Fibroblast of upper back skin (primary cell): ENCODE measurements at regions not wholly inside any gene's neighbourhood (a gene's known extent, or its start where the extent isn't known, plus 50 kb on each side); places are given as distances from the start of the nearest gene placed in this dataset.

ENCODE experiments used
- DNase-seq: peaks from one replicate; pipeline ENCODE4 v3.0.0-alpha.2; 2013

GRCh38 chr13:27370305-27370872 lies 54.0 kb upstream of the GTF3A start:
- no peak for DNase-seq

DNA sequence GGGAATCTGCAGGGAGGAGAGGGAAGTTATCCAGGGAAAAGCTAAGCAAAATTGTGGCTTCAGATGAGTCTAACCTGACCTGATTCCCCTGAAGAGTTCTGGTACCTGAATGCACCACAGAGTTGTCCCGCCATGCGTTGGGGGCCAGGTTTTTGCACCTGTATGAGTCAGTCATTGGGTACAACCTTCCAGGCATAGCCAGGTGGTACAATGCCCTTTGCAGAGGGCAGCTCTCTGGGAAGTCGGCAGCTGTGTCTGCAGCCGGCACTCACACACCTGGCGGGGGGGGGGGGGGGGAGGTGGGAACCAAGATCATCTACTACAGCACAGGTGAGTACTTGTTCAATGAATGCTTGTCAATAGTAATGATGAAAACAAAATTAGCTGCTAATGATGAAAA lies 52.5 kb upstream of the GTF3A start:
- DNase-seq, result no peak

DNA sequence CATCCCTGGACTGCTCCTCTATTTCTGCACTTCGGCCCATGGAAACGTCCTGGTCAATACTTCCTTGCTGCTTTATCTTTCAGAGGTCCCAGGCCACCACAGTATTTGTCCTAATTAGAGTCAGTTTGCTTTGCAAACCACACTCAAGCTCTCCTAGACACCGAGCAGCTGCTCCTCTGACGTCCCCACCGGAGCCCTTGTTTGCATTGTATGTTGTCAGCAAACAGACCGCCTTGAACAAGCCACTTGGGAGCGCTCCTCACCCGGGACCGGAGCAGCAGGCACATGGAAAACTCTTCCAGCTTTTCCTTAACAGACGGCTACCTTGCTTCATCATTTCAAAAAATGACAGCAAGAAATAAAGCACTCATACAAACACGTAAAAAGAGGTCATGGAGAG lies 51.5 kb upstream of the GTF3A start:
- no peak for DNase-seq

DNA sequence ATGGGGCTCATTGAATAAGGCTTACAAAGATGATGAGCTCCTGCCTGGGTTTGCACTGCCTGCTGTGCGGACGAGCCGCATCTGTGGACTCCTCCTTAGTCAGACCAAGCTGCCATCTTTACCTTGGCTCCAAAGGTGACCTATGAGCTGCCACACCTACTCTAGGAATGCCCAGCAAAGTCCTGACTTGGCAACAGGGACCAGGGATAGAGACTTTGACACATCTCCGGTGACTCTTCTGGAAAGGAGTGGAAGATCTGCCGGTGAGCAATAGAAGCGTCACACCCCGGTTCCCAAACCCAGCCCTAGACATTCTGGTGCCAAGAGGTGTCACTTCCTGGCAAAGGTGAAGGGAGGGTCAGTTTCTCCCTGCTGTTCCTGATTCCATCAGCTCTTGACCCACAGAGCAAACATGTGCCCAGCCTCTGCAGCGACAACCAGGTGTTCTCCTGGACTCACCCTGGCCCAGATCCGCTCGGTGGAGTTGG lies 50.2 kb upstream of the GTF3A start:
- DNase-seq, result no peak
